AG20443 (cell line): ENCODE measurements at regions not wholly inside any gene's neighbourhood (a gene's known extent, or its start where the extent isn't known, plus 50 kb on each side); places are given as distances from the start of the nearest gene placed in this dataset.
"Not testable (repeated sequence)": the region's sequence is repeated elsewhere in the genome, so short reads cannot be mapped to it uniquely, and the experiment has no call there.

Experiments
- DNase-seq: peaks from one replicate; pipeline ENCODE4 v3.0.0; 2012; ENCODE audit warnings: low spot score, mixed read lengths

DNA sequence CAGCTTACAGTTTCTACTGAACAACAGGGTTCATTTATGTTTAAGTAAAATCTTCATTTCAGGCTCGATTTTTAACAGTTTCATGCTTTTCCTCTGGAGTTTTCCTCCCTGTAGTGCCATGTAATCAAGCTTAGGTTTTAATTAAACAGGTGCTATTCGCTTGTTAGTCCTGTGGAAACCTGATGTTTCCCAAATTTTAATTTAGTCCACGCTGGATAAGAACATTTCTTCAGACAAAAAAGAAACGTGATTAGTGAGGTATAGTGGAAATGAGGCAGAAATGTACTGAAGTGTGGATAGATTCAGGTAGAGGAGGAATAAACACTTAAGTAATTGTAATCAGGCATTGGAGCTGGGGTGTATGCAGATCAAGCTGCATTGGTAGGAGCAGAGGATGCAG lies 1217.5 kb downstream of the AACS start:
- no peak for DNase-seq

DNA sequence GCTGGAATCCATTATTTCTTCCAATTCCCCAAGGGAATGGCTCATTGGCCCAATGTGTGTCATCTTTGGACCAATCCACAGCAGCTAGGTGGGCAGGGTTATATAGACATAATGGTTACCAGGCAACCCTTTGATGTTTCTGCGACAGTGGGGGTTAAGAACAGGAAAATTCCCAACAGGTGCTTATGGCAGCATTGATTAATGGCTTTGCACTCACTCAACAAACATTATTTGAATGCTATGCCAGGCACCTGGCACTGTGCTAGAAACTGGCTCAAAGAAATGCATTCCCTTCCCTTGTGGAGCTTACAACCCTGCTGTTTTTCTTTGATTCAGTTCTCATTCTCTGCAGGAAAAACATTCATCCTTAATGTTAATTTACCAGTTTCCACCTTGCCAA lies 1221.0 kb downstream of the AACS start:
- DNase-seq: no peak

DNA sequence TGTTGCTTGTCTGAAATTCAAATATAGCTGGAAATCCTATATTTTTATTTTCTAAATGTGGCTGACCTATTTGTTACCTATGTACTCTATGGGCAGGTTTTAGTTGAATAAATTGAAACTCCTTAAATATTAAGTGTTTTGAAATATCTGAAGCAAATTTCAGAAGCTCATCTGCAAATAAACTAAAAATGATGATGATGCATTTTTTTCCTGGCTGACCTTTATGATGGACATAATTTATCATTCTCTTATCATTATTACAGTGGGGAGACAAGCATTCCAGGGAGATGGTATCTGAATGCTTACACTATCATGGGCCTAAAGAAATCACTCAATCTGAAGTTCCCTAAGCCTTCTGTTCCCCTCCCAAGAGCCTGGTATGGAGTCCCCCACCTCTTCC lies 1225.2 kb downstream of the AACS start:
- no peak for DNase-seq

DNA sequence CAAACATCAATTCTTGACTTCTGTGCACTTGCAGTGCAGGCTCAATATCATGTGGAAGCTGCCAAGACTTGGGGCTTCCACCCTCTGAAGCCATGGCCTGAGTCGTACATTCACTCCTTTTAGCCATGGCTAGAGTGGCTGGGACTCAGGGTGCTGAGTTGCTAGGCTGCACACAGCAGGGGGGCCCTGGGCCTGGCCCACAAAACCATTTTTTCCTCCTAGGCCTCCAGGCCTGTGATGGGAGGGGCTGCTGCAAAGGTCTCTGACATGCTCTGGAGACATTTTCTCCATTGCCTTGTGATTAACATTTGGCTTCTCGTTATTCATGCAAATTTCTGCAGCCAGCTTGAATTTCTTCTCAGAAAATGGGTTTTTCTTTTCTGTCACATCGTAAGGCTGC lies 1226.8 kb downstream of the AACS start:
- not testable (repeated sequence) for DNase-seq

DNA sequence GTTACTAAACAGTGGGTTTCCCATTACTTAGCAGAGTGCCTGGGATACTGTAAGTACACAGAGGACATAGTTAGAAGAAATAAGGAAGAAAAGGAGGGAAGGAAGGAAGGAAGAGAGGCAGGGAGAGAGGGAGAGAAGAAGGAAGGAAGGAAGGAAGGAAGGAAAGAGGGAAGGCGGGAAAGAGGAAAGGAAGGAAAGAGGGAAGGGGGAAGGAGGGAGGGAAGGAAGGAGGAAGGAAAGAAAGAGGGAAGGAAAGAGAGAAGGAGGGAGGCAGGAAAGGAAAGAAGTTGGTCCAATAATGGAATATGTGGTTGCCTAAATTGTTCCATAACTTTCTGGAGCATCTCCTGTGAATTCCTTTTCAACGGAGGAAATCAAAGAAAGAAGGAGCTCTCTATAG lies 1230.4 kb downstream of the AACS start:
- DNase-seq: no peak

DNA sequence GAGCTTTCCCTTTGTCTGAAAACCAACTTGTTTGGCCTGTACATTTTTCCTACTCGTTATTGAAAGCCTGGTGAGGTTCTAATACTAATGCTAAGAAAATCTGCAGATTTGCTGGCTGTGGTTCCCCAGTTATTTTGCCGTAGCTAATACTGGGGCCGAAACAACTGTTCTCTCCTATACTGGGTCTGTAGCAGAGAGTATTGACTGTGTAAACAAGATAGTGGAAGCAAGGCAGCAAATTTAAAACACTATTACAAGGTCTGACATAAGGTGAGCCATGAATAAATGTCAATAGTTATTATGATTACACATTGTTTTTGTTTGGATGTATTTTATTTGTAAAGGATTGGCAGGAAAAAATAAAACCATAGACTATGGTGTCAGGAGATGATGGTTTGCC lies 1244.0 kb downstream of the AACS start:
- no peak for DNase-seq

DNA sequence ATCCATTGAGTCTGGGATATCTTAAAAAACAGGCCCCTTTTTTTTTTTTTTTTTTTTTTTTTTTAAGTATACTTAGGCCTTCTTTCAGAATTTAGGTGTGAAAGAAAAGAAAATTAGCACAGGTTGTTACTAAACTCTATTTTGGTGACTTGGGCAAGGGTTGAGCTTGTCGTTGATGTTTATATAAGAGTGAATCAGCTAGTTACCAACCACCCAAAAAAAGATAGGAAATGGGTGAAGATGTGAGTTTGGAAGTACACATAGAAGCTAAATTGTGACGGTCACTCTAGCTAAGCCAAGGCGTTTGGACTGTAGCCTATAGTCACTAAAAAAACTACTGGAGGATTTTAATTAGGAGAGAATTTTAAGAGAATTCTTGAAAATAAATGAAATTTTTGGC lies 1247.2 kb downstream of the AACS start:
- no peak for DNase-seq

DNA sequence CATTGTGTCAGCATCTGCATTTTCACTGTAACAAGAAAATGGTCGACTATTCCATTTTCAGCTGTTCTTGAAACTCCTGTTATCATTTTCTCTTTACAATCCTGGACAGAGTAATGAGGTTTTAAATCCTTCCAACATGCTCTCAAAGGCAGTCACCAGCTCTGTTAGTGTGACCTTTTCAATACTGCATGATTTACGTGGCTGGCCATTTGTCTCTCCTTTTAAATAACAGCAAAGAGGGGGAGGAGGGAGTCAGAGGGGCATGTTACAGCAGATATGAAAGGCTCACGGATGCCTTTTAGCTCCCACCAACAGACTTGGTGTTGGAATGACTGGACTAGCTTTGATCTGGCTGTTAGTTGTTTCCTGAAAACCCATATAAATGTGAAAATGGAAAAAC lies 1251.2 kb downstream of the AACS start:
- DNase-seq: no peak

DNA sequence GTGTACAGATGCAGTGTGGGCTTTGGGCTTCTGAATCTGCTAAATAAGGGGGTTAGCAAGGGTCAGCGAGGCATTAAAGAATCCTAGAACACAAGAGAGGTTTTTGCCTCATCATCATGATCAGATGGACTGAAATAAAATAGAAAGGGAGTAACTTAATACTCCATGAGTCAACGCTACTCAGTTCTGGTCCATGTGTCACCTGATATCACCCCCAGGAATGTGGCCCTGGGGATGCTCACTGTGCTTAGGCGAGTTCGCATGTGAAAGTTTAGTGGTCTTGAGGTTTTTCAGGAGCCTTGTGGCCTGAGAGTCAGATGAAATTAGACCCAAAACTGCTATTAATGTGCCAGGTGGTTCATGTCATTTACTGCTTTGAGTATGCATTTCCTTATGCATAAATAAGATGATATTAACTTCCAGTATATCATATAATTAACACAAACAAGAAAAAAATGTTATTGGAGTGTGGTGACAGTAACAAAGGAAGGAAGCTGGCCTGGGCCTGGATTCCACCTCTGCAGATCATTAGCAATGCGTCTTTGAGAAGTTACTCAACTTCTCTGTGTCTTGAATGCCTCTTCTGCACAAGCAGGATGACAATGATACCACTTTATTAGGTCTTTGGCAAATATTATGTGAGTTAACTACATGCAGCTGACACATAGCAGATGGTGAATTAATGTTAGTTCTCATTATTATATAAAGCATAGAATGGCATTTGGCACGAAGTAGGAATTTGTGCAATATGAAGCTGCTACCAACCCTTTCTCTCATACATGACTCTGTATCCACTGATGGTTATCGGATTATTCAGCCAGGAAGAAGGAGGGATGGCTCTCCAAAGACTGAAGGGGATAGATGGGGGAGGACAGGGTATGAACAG lies 1272.6 kb downstream of the AACS start:
- DNase-seq: peak; percentile 43

DNA sequence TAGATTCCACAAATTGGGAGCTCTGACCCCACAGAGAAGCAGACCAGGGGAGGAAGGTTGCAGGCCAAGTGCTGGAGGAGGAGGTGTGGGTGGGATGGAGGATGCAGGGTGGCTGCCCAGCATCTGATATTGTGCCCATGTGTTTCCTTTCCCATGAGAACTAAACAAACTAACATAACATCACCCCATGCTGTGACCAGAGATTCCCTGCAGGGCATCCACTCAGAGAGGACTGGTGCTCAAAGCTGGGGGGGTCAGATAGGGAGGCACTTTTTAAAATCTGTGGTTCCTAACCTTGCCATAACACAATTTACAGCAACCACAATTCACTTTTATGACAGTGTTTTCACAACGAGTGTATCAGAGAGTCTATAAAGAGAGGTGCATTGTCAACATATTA lies 1277.6 kb downstream of the AACS start:
- no peak for DNase-seq

DNA sequence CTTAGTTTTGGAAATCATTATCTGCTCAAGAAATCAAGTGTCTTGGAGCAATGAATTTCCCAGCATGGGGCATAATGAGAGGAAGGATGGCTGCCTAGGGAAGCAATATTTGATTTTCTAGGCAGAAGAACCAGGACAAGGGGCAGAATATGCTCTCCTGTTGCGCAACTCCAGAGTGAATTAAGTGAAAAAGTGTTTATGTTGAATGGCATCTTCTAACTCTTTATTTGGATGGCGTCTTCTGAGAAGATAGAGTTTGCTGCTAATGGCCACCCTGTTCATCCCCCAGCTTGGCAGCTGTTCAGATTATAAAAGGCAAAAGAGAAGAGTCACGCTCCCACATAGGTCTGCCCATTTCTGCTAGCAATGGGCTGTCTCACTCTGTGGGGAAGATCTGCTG lies 1278.1 kb downstream of the AACS start:
- no peak for DNase-seq

DNA sequence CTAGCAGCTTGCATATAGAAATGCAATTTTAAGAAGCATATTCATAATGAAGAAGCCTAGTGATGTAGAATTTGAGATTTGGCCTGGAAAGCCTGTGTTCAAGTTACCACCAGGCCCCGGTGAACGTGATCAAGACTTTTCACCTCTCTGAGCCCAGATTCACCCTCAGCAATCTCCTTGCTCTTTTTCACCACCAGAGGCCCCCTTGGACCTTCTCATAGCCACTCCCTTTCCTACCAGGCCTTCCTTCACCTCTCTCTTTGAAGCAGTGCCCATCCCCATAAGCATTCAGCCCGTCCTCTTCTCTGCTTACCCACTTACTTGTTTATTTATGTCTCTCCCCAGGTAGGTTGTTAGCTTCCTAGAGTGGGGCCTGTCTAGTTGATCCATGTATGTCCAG lies 1280.9 kb downstream of the AACS start:
- DNase-seq: no peak

DNA sequence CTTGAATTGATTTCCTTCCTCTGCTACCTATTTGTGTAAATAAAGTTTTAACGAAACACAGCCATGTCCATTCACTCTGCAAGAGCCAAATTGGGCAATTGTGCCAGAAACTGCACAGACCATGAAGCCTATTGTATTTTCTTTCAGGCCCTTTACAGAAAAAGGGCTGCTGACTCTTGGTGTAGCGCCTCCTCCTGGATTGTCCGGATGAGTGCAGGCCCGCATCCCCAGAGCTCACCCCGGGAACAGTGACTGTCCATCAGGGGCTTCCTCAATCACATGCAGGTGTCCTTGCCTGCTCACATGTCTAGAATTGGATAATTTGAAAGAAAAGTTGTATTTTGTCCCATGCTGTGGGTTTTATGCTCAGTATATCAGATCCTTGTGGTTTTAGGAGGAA lies 1282.2 kb downstream of the AACS start:
- no peak for DNase-seq

DNA sequence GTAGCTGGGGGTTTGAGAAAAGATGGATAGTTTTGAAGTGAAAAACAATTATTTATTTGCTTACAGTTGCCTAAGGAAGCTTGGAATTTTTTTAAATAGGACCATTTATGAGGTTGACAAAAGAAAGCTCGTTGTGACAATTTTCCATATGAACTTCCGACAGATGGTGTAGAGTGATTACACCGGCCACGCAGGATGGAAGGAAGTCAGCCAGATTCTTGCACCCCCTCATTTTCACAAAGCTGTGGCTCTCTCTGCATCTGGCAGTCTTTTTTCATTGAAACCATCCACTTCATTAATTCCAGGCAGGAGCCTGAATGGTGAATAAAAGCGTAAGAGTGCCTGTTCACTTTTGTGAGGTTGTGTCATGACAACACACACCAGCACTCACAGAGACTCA lies 1284.1 kb downstream of the AACS start:
- DNase-seq: no peak

DNA sequence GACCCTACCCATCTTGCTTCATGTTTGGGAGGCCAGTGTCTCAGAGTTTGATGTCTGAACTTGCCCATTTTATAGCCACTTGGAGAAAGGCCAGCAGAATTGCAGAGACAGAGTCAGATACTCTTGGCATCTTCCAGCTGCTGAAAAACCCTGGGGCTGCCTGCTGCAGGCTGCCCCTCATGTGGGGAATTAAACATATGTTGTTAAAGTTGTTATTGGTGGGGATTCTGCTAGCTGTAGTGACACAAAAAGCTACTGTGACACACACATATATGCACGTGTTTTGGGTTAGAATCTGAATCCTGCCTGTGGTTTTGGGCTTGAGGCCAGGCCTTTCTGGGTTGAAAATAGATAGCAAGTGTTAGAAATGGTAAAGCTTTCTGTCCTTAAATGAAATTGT lies 1288.4 kb downstream of the AACS start:
- DNase-seq: peak; percentile 21

DNA sequence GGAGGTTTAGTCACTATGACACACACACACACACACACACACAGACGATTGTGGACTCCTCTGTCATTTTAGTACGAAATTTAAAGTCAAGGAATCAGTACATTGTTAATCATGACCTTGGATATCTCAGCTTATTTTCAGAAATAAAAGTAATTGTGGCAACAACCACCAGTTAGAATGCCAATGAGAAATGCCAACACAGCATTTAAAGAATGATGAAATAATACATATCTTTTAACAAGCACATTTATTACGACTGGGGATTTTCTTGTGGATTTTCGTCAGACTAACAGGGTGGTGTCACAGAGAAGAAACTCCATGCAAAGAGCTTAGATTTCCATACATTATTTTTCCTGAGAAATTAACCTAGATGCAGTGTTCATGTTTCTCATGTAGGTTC lies 1289.4 kb downstream of the AACS start:
- no peak for DNase-seq

DNA sequence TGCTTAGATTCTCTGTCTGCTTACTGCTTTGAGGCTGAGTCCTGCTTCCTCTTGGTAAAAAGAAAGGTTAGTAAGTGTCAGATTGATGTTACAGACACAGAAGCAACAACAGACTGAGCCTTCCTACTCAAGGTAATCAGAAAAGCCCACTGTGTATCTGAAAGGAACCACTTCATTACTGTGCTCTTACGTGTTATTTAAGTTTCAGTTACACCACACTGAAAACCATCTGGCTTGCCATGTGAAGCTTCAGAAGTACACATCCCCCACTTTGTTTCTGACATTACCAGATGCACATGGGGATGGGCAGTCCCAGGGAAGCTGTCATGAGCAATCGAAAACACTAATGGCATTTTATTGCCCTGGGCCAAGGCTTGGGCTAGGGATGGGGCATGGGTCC lies 1290.1 kb downstream of the AACS start:
- DNase-seq: no peak

DNA sequence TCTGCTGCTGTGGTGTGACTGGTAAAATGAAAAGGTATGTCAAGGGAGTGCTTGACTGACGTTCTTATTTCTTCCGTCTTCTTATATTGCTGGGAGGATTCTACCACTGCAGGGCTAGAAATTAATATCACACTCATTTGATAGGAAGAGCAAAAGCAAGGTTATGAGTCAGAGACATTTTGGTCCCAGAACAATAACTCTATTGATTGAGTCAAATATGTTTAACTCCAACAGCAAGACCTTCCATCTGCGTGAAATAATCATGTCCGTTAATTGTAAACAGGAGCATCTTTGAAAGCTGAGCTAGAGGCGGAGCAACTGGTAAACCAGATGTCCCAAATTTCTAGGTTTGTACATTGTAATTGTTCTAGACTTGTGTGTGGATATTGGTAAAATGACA lies 1293.6 kb downstream of the AACS start:
- no peak for DNase-seq

DNA sequence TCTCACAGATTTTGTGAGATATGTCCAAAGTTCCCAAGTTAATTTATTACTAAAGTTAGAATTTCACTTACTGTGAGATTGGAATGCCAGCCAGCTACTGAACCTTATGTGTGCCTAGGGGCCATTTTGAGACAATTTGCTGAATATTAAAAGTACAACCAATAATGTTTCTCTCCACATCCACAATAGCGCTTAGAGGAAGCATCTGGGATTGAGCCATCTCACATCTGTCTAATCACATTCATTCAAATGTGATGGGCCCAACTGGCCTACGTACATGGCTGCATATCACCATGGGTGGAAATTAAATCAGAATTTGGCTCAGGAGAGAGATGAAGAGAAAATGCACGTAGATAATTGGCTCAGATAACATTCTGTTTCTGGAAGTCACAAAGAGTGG lies 1294.0 kb downstream of the AACS start:
- no peak for DNase-seq

DNA sequence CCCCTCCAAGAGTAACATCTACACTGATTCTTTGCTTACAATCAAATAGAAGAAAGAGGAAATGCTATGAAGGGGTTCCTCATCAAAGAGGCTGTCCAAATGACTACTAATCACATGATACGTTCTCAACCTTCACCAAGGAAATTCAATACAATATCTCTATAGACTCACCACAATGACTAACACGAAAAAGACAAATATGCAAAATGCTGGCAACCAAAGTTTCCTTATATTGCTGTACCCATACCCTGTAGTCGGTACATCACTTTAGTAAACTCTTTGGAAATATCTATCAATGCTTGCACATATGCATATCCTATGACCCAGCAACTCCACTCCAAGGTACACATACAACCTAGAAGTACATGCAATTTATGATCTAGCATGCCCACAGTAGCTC lies 1296.6 kb downstream of the AACS start:
- no peak for DNase-seq

DNA sequence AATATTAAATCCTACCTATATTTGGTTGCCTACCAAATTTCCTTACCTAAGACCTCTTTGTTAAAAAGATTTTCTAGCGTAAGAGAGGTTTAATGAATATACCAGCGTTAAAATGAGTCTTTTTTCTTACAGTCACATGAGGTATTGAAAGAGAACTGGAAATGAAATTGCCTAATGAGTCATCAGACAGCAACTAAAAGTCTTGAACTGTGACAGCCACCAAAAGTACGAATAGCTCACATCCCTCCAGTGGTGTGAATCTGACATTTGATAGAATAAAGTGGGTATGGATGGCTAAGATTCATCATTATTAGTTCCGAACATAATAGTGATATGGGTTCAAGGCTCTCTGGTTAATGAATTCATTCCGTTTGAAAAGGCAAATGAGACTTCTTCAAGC lies 1297.3 kb downstream of the AACS start:
- no peak for DNase-seq

DNA sequence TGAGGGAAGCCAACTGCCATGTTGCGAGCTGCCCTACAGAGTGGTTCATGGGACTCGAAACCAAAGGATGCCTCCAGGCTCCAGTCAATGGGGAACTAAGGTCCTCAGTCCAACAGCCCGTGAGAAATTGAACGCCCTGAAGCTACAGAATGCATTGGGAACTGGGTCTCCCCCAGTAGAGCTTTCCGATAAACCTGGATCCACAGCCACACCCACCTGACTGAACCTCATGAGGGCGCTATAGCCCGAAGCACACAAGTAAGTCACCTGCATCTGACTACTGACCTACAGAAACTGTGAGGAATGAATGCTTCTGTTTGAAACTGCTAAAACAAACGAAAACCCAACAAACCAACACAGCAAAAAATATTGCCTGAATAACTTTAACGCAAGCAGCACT lies 1297.7 kb downstream of the AACS start:
- no peak for DNase-seq

DNA sequence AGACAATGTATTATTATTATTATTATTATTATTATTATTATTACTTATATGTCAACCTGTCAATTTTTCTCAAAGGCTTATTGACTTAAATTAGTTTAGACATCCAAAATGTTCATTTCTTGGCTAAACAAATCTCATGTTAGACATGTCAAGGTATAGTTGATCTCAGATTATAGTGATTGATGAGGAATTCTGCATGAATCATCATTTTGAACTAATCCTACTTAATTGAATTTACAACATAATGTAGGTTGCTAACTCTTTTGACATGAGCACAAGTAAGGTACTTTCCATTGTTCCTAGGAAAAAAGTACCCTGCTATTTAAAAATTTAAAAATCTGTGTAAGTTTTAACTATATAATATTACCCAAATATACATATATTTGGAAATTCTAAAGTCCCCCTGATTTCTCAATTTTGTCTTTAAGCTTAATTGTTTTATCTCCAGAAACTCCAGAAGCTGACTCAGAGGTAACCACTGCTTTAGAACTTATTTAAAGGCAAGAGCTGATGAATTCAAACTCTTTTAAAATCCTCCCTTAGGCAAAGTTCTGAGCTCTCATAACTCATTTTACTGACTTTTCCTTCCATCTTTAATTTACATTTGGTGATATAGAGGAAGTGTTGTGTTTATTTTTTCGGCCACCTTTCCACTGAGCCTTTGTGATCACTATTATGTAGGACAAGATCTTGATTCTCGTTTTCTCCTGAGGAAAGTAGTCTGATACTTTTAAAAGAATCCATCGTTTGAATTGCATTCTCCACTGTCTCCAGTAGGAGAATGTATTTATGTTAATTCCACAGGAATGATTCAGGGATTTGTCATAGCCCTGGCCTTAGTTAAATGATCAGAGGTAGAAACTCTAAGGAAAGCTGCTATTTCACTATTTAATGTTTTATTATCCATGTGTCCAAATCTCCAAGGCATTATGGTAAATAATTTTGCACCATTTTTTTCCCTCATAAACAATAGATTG lies 1304.5 kb downstream of the AACS start:
- peak; percentile 37 for DNase-seq
